ENCODE measurements at regions not wholly inside any gene's neighbourhood (a gene's known extent, or its start where the extent isn't known, plus 50 kb on each side); places are given as distances from the start of the nearest gene placed in this dataset.
"Not testable (repeated sequence)": the region's sequence is repeated elsewhere in the genome, so short reads cannot be mapped to it uniquely, and the experiment has no call there.

GRCh38 chr11:89626366-89626765, 83.7 kb upstream of the TRIM77 start:
- DNase-seq (ENCODE audit: insufficient read length, low spot score) (no peak), FAIRE-seq (no peak)
- no peak for TF ChIP-seq POLR2A (IDR thresholded peaks at IDR 0.05; ENCODE audit: low read depth, low read length)

- peak; percentile 51 for FAIRE-seq
- DNase-seq (ENCODE audit: insufficient read length, low spot score) = not testable (repeated sequence)
Observed at GRCh38 chr11:89626881-89627280, 83.2 kb upstream of the TRIM77 start.

GRCh38 chr11:89633135-89633705, 76.9 kb upstream of the TRIM77 start:
- TF ChIP-seq SPI1 (IDR thresholded peaks at IDR 0.05; ENCODE audit: low read depth, low read length) (no peak), POU2F2 (IDR thresholded peaks at IDR 0.05; ENCODE audit: low read depth, low read length) (no peak), TAF1 (IDR thresholded peaks at IDR 0.05; ENCODE audit: low read depth, low read length) (no peak), POLR2AphosphoS5 (IDR thresholded peaks at IDR 0.05; ENCODE audit: low read depth, low read length) (no peak), PAX5 (IDR thresholded peaks at IDR 0.05; ENCODE audit: insufficient read depth, low read length, severe bottlenecking) (no peak), POLR2A (IDR thresholded peaks at IDR 0.05; ENCODE audit: low read depth, low read length) (no peak)
- DNase-seq (ENCODE audit: insufficient read length, low spot score) = no peak
- no peak for FAIRE-seq

GRCh38 chr11:89640777-89641176, 69.3 kb upstream of the TRIM77 start:
- FAIRE-seq = not testable (repeated sequence)

GRCh38 chr11:89648232-89648631, 61.9 kb upstream of the TRIM77 start:
- FAIRE-seq; DNase-seq (ENCODE audit: insufficient read length, low spot score): not testable (repeated sequence)

More at GRCh38 chr11:89640777-89641176, 69.3 kb upstream of the TRIM77 start:
- not testable (repeated sequence) for DNase-seq (ENCODE audit: insufficient read length, low spot score)

- not testable (repeated sequence) for FAIRE-seq; DNase-seq (ENCODE audit: insufficient read length, low spot score)
Observed at GRCh38 chr11:89648996-89649395, 61.1 kb upstream of the TRIM77 start.

GRCh38 chr11:89654669-89655068, 55.4 kb upstream of the TRIM77 start:
- not testable (repeated sequence) for FAIRE-seq; DNase-seq (ENCODE audit: insufficient read length, low spot score)

GRCh38 chr11:89658767-89659166, 51.3 kb upstream of the TRIM77 start:
- FAIRE-seq; DNase-seq (ENCODE audit: insufficient read length, low spot score): not testable (repeated sequence)

- FAIRE-seq; DNase-seq (ENCODE audit: insufficient read length, low spot score): not testable (repeated sequence)
Observed at GRCh38 chr11:89659414-89659813, 50.7 kb upstream of the TRIM77 start.

- DNase-seq (ENCODE audit: insufficient read length, low spot score) (no peak), FAIRE-seq (no peak)
- no peak for TF ChIP-seq POLR2A (IDR thresholded peaks at IDR 0.05; ENCODE audit: low read depth, low read length)
- TF ChIP-seq POU2F2 (IDR thresholded peaks at IDR 0.05; ENCODE audit: low read depth, low read length) = no peak
- no peak for TF ChIP-seq SPI1 (IDR thresholded peaks at IDR 0.05; ENCODE audit: low read depth, low read length)
- TF ChIP-seq POLR2AphosphoS5 (IDR thresholded peaks at IDR 0.05; ENCODE audit: low read depth, low read length) = no peak
- TF ChIP-seq TAF1 (IDR thresholded peaks at IDR 0.05; ENCODE audit: low read depth, low read length) = no peak
- TF ChIP-seq PAX5 (IDR thresholded peaks at IDR 0.05; ENCODE audit: insufficient read depth, low read length, severe bottlenecking) = no peak
Observed at GRCh38 chr11:89660234-89660633, 49.9 kb upstream of the TRIM77 start.
